Activated CD8-positive, alpha-beta T cell treated with anti-CD3 and anti-CD28 coated beads for 36 hours (primary cell): ENCODE measurements at regions not wholly inside any gene's neighbourhood (a gene's known extent, or its start where the extent isn't known, plus 50 kb on each side); places are given as distances from the start of the nearest gene placed in this dataset.

ENCODE experiments used
- ATAC-seq: fragments of 200-7000 bp; cut with Tn5 transposase; one replicate; pipeline ENCODE4 v1.10.0; 2021; ENCODE audit warnings: mild to moderate bottlenecking, moderate library complexity
- CTCF ChIA-PET: fragments of 350-600 bp; sonication (Branson Sonifier 250); formaldehyde crosslinking; loops from one replicate; lab custom pipeline; 2021; ENCODE audit warnings: antibody characterized with exemption; lab: Charles Lee
- POLR2A ChIA-PET: fragments of 350-600 bp; sonication (Branson Sonifier 250); formaldehyde crosslinking; loops from one replicate; lab custom pipeline; 2021; ENCODE audit warnings: antibody characterized with exemption; lab: Charles Lee
- DNase-seq: peaks from one replicate; pipeline ENCODE4 v3.0.0-alpha.2; 2020
- H3K27ac Mint-ChIP-seq: one replicate; pipeline ENCODE4 v1.8.0; 2021; ENCODE audit warnings: mild to moderate bottlenecking, mixed read lengths
- H3K27me3 Mint-ChIP-seq: one replicate; pipeline ENCODE4 v1.8.0; 2021; ENCODE audit warnings: mixed read lengths
- H3K36me3 Mint-ChIP-seq: one replicate; pipeline ENCODE4 v1.8.0; 2021; ENCODE audit warnings: low read depth, mixed read lengths
- H3K4me1 Mint-ChIP-seq: one replicate; pipeline ENCODE4 v1.8.0; 2021; ENCODE audit warnings: low read depth, mixed read lengths
- H3K4me3 Mint-ChIP-seq: one replicate; pipeline ENCODE4 v1.8.0; 2021; ENCODE audit warnings: mild to moderate bottlenecking, moderate library complexity, mixed read lengths
- H3K9me3 Mint-ChIP-seq: one replicate; pipeline ENCODE4 v1.8.0; 2021; ENCODE audit warnings: mixed read lengths
- CTCF ChIP-seq: fragments of 200-600 bp; IDR thresholded peaks from one replicate; pipeline ENCODE4 v1.8.0; 2022; ENCODE audit warnings: antibody characterized with exemption, mild to moderate bottlenecking
- intact Hi-C: fragments of 100-400 bp; cut with micrococcal nuclease; formaldehyde crosslinking; loops from one replicate; pipeline ENCODE4 v1.10.0; 2022

DNA sequence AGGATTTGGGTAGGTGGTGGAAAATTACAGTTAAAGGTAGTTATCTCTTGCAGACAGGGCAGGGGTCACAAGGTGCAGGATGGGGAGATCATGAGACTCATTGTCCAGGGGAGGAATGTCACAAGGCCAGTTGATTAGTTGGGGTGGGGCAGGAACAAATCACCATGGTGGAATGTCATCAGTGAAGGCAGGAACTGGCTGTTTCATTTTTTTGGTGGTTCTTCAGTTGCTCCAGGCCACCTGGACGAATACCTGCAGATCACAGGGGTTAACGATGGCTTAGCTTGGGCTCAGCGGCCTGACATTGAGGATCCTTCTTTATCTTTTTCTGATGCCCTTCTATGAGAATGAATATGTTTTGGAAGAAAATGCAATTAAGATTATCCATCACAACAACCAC is 87.1 kb downstream of the KPNA2 start:
- Mint-ChIP-seq H3K4me1 (peaks cover 10% of the 10 kb centered on the region), H3K9me3 (no peaks in the 10 kb centered on the region), H3K27ac (no peak overlapping the region), H3K36me3 (peaks cover 29% of the 10 kb centered on the region), H3K4me3 (no peak overlapping the region), H3K27me3 (no peaks in the 10 kb centered on the region)
- DNase-seq (no peak), ATAC-seq (no peak)
- CTCF ChIA-PET, result interaction anchor here (0.9 kb wide), 1 partner anchor 50 kb away, joined by 4 read pairs; no protein-coding TSS in a partner anchor
- TF ChIP-seq CTCF, result no peak
- POLR2A ChIA-PET, result no interaction called here
- intact Hi-C loops, result no loop called here

GRCh38 chr17:68125111-68125870 is 89.8 kb downstream of the KPNA2 start:
- Mint-ChIP-seq H3K4me3 (no peak overlapping the region), H3K36me3 (peaks cover 19% of the 10 kb centered on the region), H3K4me1 (peaks cover 10% of the 10 kb centered on the region), H3K27me3 (no peaks in the 10 kb centered on the region), H3K27ac (no peak overlapping the region), H3K9me3 (no peaks in the 10 kb centered on the region)
- DNase-seq (no peak), ATAC-seq (no peak)
- intact Hi-C loops, result no loop called here
- ChIA-PET POLR2A (no interaction called here), CTCF (interaction anchor here (1.5 kb wide), 1 partner anchor 19 kb away, joined by 3 read pairs; no protein-coding TSS in a partner anchor)
- TF ChIP-seq CTCF, result no peak

DNA sequence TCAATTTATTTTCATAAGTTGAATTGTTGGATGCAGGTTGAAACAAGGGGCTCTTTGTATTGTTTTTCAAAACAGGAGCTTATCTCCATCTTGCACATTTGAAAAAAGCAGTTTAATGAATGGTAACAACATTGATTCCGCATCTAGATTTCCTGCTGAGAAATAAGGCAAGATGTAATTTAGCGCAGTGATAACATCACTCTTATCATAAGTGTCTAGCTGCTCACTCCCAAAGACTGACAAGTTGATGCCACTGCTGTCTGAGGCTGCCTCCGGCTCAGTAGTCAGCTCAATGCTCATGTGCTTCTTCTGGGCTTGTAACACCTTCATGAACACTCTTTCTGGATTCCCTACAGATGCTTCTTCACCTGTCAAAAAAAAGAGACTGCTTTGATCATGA is 92.4 kb downstream of the KPNA2 start:
- DNase-seq, result no peak
- ATAC-seq, result no peak
- H3K36me3 Mint-ChIP-seq, result peaks cover 10% of the 10 kb centered on the region
- H3K27me3 Mint-ChIP-seq, result no peaks in the 10 kb centered on the region
- H3K4me3 Mint-ChIP-seq, result no peak overlapping the region
- no peak for TF ChIP-seq CTCF
- peaks cover 10% of the 10 kb centered on the region for H3K4me1 Mint-ChIP-seq
- no peak overlapping the region for H3K27ac Mint-ChIP-seq
- no peaks in the 10 kb centered on the region for H3K9me3 Mint-ChIP-seq
- ChIA-PET CTCF (interaction anchor here (0.9 kb wide), 1 partner anchor 19 kb away, joined by 3 read pairs; no protein-coding TSS in a partner anchor), POLR2A (no interaction called here)
- intact Hi-C loops, result no loop called here

- Mint-ChIP-seq H3K27ac (no peak overlapping the region), H3K4me1 (no peaks in the 10 kb centered on the region), H3K9me3 (no peaks in the 10 kb centered on the region), H3K27me3 (no peaks in the 10 kb centered on the region), H3K4me3 (no peak overlapping the region), H3K36me3 (peaks cover 5% of the 10 kb centered on the region)
- ChIA-PET POLR2A (no interaction called here), CTCF (no interaction called here)
- ATAC-seq (no peak), DNase-seq (no peak)
- TF ChIP-seq CTCF, result no peak
- intact Hi-C loops, result no loop called here
Measured at GRCh38 chr17:68131456-68131855, 95.9 kb downstream of the KPNA2 start.

- no peak for ATAC-seq
- H3K27ac Mint-ChIP-seq, result no peak overlapping the region
- H3K27me3 Mint-ChIP-seq, result no peaks in the 10 kb centered on the region
- TF ChIP-seq CTCF, result no peak
- ChIA-PET CTCF (no interaction called here), POLR2A (no interaction called here)
- H3K36me3 Mint-ChIP-seq, result peaks cover 2% of the 10 kb centered on the region
- intact Hi-C loops, result no loop called here
- no peaks in the 10 kb centered on the region for H3K4me1 Mint-ChIP-seq
- DNase-seq, result no peak
- H3K4me3 Mint-ChIP-seq, result no peak overlapping the region
- H3K9me3 Mint-ChIP-seq, result no peaks in the 10 kb centered on the region
Measured at GRCh38 chr17:68133346-68134045, 98.0 kb downstream of the KPNA2 start.
